GM23338 (cell line): ENCODE measurements at regions not wholly inside any gene's neighbourhood (a gene's known extent, or its start where the extent isn't known, plus 50 kb on each side); places are given as distances from the start of the nearest gene placed in this dataset.

Experiments
- CREB1 ChIP-seq: fragments of 250-450 bp; sonication (Bioruptor Pico); IDR thresholded peaks from 2 replicates; pipeline ENCODE4 v1.5.0; 2020; ENCODE audit warnings: low read depth, mild to moderate bottlenecking, moderate library complexity
- CTCF ChIP-seq, 2 experiments: fragments of 200-600 bp in 1 of 2; sonication (generic) in 1 of 2; conservative IDR thresholded peaks; 2 replicates each; pipeline versions ENCODE4 v1.5.1 to v1.6.1; 2016 to 2017; ENCODE audit warnings: antibody characterized with exemption in 2 of 2, low read depth in 2 of 2, mild to moderate bottlenecking in 2 of 2, moderate library complexity in 1 of 2
- EZH2 ChIP-seq: fragments of 200-600 bp; sonication (generic); IDR thresholded peaks from one replicate; pipeline ENCODE4 v1.8.0; 2017; ENCODE audit warnings: antibody characterized with exemption, mild to moderate bottlenecking, low read depth; ENCODE audit not compliant: unreplicated experiment
- EZH2phosphoT487 ChIP-seq: fragments of 200-600 bp; sonication (generic); IDR thresholded peaks from one replicate; pipeline ENCODE4 v1.8.1; 2018; ENCODE audit warnings: antibody characterized with exemption; ENCODE audit not compliant: unreplicated experiment
- JUNB ChIP-seq: IDR thresholded peaks from one replicate; pipeline ENCODE4 v1.6.1; 2016; ENCODE audit warnings: antibody characterized with exemption; ENCODE audit not compliant: unreplicated experiment
- NANOG ChIP-seq: IDR thresholded peaks from 2 replicates; pipeline ENCODE4 v1.6.1; 2016; ENCODE audit warnings: antibody characterized with exemption, borderline replicate concordance
- POLR2AphosphoS5 ChIP-seq: IDR thresholded peaks from 2 replicates; pipeline ENCODE4 v1.6.1; 2016; ENCODE audit warnings: antibody characterized with exemption, low read depth
- STAT1 ChIP-seq: IDR thresholded peaks from one replicate; pipeline ENCODE4 v1.6.1; 2016; ENCODE audit warnings: antibody characterized with exemption; ENCODE audit not compliant: unreplicated experiment
- ZNF114 ChIP-seq: fragments of 250-450 bp; sonication (Bioruptor Pico); IDR thresholded peaks from 2 replicates; pipeline ENCODE4 v1.5.0; 2020; ENCODE audit warnings: mild to moderate bottlenecking, moderate library complexity
- ZNF331 ChIP-seq: fragments of 250-450 bp; sonication (Bioruptor Pico); IDR thresholded peaks from 2 replicates; pipeline ENCODE4 v1.5.0; 2020; ENCODE audit warnings: low read depth, mild to moderate bottlenecking, moderate library complexity
- TF ChIP-seq, protein P1 (sequence below): IDR thresholded peaks from one replicate; pipeline ENCODE4 v1.6.1; 2018; ENCODE audit warnings: antibody characterized with exemption; ENCODE audit not compliant: unreplicated experiment
- TF ChIP-seq, protein P2 (sequence below): IDR thresholded peaks from 2 replicates; pipeline ENCODE4 v1.6.1; 2016; ENCODE audit warnings: antibody characterized with exemption
- TF ChIP-seq, protein P3 (sequence below): fragments of 250-450 bp; sonication (Bioruptor Pico); IDR thresholded peaks from 2 replicates; pipeline ENCODE4 v1.5.0; 2020; ENCODE audit warnings: mild to moderate bottlenecking, moderate library complexity

DNA sequence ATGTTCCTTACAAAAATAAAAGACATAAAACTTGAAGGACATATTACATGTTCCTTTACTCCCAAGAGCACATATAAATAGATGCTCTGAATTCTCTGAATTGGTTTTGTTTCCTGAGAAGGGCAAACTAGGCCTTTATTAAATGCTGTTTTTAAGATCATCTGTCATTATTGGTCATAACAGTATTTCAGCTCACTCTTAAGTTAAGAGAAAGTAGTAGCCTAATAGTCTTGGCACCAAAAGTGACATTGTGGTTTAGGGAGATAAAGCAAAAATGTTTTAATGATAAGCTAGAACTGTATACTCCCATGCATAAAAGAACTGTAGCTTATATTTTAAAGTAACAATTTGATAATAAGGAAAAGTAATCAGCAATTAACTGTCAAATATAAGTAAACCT lies 361.1 kb upstream of the PTCHD4 start:
- no peak for TF ChIP-seq EZH2phosphoT487
- TF ChIP-seq JUNB = no peak
- no peak for TF ChIP-seq CTCF (conservative IDR thresholded peaks at IDR 0.05; ENCODE audit: low read depth in 2 of 2)
- TF ChIP-seq POLR2AphosphoS5 = no peak
- no peak for TF ChIP-seq CREB1 (CRISPR knock-in tag)
- TF ChIP-seq EZH2 = no peak
- TF ChIP-seq ZNF331 (CRISPR knock-in tag) = no peak
- TF ChIP-seq, protein P1, sequence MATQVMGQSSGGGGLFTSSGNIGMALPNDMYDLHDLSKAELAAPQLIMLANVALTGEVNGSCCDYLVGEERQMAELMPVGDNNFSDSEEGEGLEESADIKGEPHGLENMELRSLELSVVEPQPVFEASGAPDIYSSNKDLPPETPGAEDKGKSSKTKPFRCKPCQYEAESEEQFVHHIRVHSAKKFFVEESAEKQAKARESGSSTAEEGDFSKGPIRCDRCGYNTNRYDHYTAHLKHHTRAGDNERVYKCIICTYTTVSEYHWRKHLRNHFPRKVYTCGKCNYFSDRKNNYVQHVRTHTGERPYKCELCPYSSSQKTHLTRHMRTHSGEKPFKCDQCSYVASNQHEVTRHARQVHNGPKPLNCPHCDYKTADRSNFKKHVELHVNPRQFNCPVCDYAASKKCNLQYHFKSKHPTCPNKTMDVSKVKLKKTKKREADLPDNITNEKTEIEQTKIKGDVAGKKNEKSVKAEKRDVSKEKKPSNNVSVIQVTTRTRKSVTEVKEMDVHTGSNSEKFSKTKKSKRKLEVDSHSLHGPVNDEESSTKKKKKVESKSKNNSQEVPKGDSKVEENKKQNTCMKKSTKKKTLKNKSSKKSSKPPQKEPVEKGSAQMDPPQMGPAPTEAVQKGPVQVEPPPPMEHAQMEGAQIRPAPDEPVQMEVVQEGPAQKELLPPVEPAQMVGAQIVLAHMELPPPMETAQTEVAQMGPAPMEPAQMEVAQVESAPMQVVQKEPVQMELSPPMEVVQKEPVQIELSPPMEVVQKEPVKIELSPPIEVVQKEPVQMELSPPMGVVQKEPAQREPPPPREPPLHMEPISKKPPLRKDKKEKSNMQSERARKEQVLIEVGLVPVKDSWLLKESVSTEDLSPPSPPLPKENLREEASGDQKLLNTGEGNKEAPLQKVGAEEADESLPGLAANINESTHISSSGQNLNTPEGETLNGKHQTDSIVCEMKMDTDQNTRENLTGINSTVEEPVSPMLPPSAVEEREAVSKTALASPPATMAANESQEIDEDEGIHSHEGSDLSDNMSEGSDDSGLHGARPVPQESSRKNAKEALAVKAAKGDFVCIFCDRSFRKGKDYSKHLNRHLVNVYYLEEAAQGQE = no peak
- TF ChIP-seq STAT1 = no peak
- no peak for TF ChIP-seq ZNF114 (CRISPR knock-in tag)
- TF ChIP-seq, protein P2, sequence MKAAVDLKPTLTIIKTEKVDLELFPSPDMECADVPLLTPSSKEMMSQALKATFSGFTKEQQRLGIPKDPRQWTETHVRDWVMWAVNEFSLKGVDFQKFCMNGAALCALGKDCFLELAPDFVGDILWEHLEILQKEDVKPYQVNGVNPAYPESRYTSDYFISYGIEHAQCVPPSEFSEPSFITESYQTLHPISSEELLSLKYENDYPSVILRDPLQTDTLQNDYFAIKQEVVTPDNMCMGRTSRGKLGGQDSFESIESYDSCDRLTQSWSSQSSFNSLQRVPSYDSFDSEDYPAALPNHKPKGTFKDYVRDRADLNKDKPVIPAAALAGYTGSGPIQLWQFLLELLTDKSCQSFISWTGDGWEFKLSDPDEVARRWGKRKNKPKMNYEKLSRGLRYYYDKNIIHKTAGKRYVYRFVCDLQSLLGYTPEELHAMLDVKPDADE = no peak
- TF ChIP-seq NANOG = no peak
- TF ChIP-seq, protein P3, sequence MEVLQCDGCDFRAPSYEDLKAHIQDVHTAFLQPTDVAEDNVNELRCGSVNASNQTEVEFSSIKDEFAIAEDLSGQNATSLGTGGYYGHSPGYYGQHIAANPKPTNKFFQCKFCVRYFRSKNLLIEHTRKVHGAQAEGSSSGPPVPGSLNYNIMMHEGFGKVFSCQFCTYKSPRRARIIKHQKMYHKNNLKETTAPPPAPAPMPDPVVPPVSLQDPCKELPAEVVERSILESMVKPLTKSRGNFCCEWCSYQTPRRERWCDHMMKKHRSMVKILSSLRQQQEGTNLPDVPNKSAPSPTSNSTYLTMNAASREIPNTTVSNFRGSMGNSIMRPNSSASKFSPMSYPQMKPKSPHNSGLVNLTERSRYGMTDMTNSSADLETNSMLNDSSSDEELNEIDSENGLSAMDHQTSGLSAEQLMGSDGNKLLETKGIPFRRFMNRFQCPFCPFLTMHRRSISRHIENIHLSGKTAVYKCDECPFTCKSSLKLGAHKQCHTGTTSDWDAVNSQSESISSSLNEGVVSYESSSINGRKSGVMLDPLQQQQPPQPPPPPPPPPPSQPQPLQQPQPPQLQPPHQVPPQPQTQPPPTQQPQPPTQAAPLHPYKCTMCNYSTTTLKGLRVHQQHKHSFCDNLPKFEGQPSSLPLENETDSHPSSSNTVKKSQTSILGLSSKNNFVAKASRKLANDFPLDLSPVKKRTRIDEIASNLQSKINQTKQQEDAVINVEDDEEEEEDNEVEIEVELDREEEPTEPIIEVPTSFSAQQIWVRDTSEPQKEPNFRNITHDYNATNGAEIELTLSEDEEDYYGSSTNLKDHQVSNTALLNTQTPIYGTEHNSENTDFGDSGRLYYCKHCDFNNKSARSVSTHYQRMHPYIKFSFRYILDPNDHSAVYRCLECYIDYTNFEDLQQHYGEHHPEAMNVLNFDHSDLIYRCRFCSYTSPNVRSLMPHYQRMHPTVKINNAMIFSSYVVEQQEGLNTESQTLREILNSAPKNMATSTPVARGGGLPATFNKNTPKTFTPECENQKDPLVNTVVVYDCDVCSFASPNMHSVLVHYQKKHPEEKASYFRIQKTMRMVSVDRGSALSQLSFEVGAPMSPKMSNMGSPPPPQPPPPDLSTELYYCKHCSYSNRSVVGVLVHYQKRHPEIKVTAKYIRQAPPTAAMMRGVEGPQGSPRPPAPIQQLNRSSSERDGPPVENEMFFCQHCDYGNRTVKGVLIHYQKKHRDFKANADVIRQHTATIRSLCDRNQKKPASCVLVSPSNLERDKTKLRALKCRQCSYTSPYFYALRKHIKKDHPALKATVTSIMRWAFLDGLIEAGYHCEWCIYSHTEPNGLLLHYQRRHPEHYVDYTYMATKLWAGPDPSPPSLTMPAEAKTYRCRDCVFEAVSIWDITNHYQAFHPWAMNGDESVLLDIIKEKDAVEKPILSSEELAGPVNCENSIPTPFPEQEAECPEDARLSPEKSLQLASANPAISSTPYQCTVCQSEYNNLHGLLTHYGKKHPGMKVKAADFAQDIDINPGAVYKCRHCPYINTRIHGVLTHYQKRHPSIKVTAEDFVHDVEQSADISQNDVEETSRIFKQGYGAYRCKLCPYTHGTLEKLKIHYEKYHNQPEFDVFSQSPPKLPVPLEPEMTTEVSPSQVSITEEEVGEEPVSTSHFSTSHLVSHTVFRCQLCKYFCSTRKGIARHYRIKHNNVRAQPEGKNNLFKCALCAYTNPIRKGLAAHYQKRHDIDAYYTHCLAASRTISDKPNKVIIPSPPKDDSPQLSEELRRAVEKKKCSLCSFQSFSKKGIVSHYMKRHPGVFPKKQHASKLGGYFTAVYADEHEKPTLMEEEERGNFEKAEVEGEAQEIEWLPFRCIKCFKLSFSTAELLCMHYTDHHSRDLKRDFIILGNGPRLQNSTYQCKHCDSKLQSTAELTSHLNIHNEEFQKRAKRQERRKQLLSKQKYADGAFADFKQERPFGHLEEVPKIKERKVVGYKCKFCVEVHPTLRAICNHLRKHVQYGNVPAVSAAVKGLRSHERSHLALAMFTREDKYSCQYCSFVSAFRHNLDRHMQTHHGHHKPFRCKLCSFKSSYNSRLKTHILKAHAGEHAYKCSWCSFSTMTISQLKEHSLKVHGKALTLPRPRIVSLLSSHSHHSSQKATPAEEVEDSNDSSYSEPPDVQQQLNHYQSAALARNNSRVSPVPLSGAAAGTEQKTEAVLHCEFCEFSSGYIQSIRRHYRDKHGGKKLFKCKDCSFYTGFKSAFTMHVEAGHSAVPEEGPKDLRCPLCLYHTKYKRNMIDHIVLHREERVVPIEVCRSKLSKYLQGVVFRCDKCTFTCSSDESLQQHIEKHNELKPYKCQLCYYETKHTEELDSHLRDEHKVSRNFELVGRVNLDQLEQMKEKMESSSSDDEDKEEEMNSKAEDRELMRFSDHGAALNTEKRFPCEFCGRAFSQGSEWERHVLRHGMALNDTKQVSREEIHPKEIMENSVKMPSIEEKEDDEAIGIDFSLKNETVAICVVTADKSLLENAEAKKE = no peak
